GM15510 (cell line): ENCODE measurements at regions not wholly inside any gene's neighbourhood (a gene's known extent, or its start where the extent isn't known, plus 50 kb on each side); places are given as distances from the start of the nearest gene placed in this dataset.

Source experiments
- POLR2A ChIP-seq: IDR thresholded peaks from 3 replicates; pipeline ENCODE4 v1.6.1; 2011; ENCODE audit warnings: borderline replicate concordance; ENCODE audit not compliant: insufficient read length; ENCODE audit errors: extremely low read depth

- TF ChIP-seq POLR2A = no peak
These were observed 239.0 kb downstream of the EIPR1 start for GRCh38 chr2:3138621-3139020.

GRCh38 chr2:3137651-3138300, 239.8 kb downstream of the EIPR1 start:
- TF ChIP-seq POLR2A = no peak

GRCh38 chr2:3135676-3136075, 241.9 kb downstream of the EIPR1 start:
- no peak for TF ChIP-seq POLR2A

- TF ChIP-seq POLR2A = no peak
These were observed 243.5 kb downstream of the EIPR1 start for GRCh38 chr2:3134026-3134571.

- TF ChIP-seq POLR2A = no peak
These were observed 244.7 kb downstream of the EIPR1 start for GRCh38 chr2:3132966-3133365.

GRCh38 chr2:3132466-3132865, 245.2 kb downstream of the EIPR1 start:
- no peak for TF ChIP-seq POLR2A

GRCh38 chr2:3131636-3132326, 245.8 kb downstream of the EIPR1 start:
- TF ChIP-seq POLR2A = no peak

- TF ChIP-seq POLR2A = no peak
These were observed 246.6 kb downstream of the EIPR1 start for GRCh38 chr2:3130889-3131635.

GRCh38 chr2:3130444-3130843, 247.2 kb downstream of the EIPR1 start:
- no peak for TF ChIP-seq POLR2A

GRCh38 chr2:3129867-3130266, 247.8 kb downstream of the EIPR1 start:
- TF ChIP-seq POLR2A = no peak

- no peak for TF ChIP-seq POLR2A
These were observed 248.8 kb downstream of the EIPR1 start for GRCh38 chr2:3128786-3129185.

- TF ChIP-seq POLR2A = no peak
These were observed 249.9 kb downstream of the EIPR1 start for GRCh38 chr2:3127710-3128109.

GRCh38 chr2:3126911-3127621, 250.6 kb downstream of the EIPR1 start:
- TF ChIP-seq POLR2A = no peak

GRCh38 chr2:3126171-3126910, 251.3 kb downstream of the EIPR1 start:
- TF ChIP-seq POLR2A = no peak
